OCI-LY1 (cell line): ENCODE measurements at regions not wholly inside any gene's neighbourhood (a gene's known extent, or its start where the extent isn't known, plus 50 kb on each side); places are given as distances from the start of the nearest gene placed in this dataset.

Experiments used
- H2AFZ ChIP-seq: fragments of 200-600 bp; sonication (generic), shearing (Covaris generic); 2 replicates; pipeline ENCODE4 v1.6.0; 2014; ENCODE audit warnings: antibody characterized with exemption, mild to moderate bottlenecking, low read length
- H3F3A ChIP-seq: fragments of 200-600 bp; sonication (generic), shearing (Covaris generic); 2 replicates; pipeline ENCODE4 v1.6.0; 2014; ENCODE audit warnings: mild to moderate bottlenecking, antibody characterized with exemption, low read length, moderate library complexity; ENCODE audit not compliant: insufficient read depth
- H3K27ac ChIP-seq: fragments of 200-600 bp; sonication (generic); 2 replicates; pipeline ENCODE4 v1.5.1; 2014; ENCODE audit warnings: low read length, mixed run types, mild to moderate bottlenecking, low read depth; ENCODE audit not compliant: poor library complexity, severe bottlenecking
- H3K27me3 ChIP-seq: fragments of 200-600 bp; sonication (generic); 2 replicates; pipeline ENCODE4 v1.6.0; 2014; ENCODE audit warnings: antibody characterized with exemption, mild to moderate bottlenecking, low read length, moderate library complexity; ENCODE audit not compliant: insufficient read depth
- H3K36me3 ChIP-seq: fragments of 200-600 bp; sonication (generic); 2 replicates; pipeline ENCODE4 v1.6.1; 2014; ENCODE audit warnings: mild to moderate bottlenecking, antibody characterized with exemption, low read length, moderate library complexity, mixed read lengths; ENCODE audit not compliant: insufficient read depth
- H3K4me1 ChIP-seq: fragments of 200-600 bp; sonication (generic); 2 replicates; pipeline ENCODE4 v1.5.1; 2014; ENCODE audit warnings: mild to moderate bottlenecking, low read length, moderate library complexity; ENCODE audit not compliant: insufficient read depth, severe bottlenecking
- H3K4me2 ChIP-seq: fragments of 200-600 bp; sonication (generic), shearing (Covaris generic); 2 replicates; pipeline ENCODE4 v1.6.1; 2014; ENCODE audit warnings: low read length
- H3K4me3 ChIP-seq: fragments of 200-600 bp; sonication (generic); 2 replicates; pipeline ENCODE4 v1.5.1; 2014; ENCODE audit warnings: low read length, low read depth, mild to moderate bottlenecking, mixed read lengths; ENCODE audit not compliant: poor library complexity, severe bottlenecking
- H3K79me2 ChIP-seq: fragments of 200-600 bp; shearing (Covaris generic); 2 replicates; pipeline ENCODE4 v1.6.1; 2016; ENCODE audit warnings: mixed run types, low read length, mixed read lengths; ENCODE audit not compliant: insufficient read depth
- H3K9ac ChIP-seq: fragments of 200-600 bp; sonication (generic), shearing (Covaris generic); 2 replicates; pipeline ENCODE4 v1.6.1; 2014; ENCODE audit warnings: mild to moderate bottlenecking, low read length, mixed read lengths
- H3K9me2 ChIP-seq: fragments of 200-600 bp; sonication (generic), shearing (Covaris generic); 2 replicates; pipeline ENCODE4 v1.6.1; 2014; ENCODE audit warnings: low read depth, mild to moderate bottlenecking, low read length, mixed read lengths
- H3K9me3 ChIP-seq: fragments of 200-600 bp; shearing (Covaris generic); 2 replicates; pipeline ENCODE4 v1.6.1; 2014; ENCODE audit warnings: low read length, mixed read lengths
- H4K20me1 ChIP-seq: fragments of 200-600 bp; sonication (generic), shearing (Covaris generic); 2 replicates; pipeline ENCODE4 v1.6.0; 2016; ENCODE audit warnings: mild to moderate bottlenecking, low read length; ENCODE audit not compliant: insufficient read depth
- CTCF ChIP-seq: fragments of 200-600 bp; sonication (generic), shearing (Covaris generic); IDR thresholded peaks from 2 replicates; pipeline ENCODE4 v1.5.1; 2017; ENCODE audit warnings: mild to moderate bottlenecking, antibody characterized with exemption, low read length, moderate library complexity, mixed read lengths
- EZH2 ChIP-seq: fragments of 200-600 bp; sonication (generic), shearing (Covaris generic); IDR thresholded peaks from 2 replicates; pipeline ENCODE4 v1.8.0; 2017; ENCODE audit warnings: borderline replicate concordance, mixed run types, mild to moderate bottlenecking, antibody characterized with exemption, low read length, moderate library complexity, mixed read lengths

GRCh38 chr19:28324275-28325060 lies 888.5 kb downstream of the UQCRFS1 start:
- no peak overlapping the region for H3K9ac ChIP-seq
- peaks cover 9% of the 10 kb centered on the region for H3K4me1 ChIP-seq
- no peaks in the 10 kb centered on the region for H3K9me2 ChIP-seq
- no peak overlapping the region for H3K4me2 ChIP-seq
- H4K20me1 ChIP-seq = no peaks in the 10 kb centered on the region
- no peak overlapping the region for H2AFZ ChIP-seq
- no peak overlapping the region for H3K27ac ChIP-seq
- no peaks in the 10 kb centered on the region for H3K27me3 ChIP-seq
- no peaks in the 10 kb centered on the region for H3F3A ChIP-seq
- no peak for TF ChIP-seq CTCF
- no peak for TF ChIP-seq EZH2
- no peaks in the 10 kb centered on the region for H3K79me2 ChIP-seq
- H3K9me3 ChIP-seq = no peaks in the 10 kb centered on the region
- H3K4me3 ChIP-seq = no peak overlapping the region
- H3K36me3 ChIP-seq = no peaks in the 10 kb centered on the region

GRCh38 chr19:28322945-28323344 lies 890.0 kb downstream of the UQCRFS1 start:
- H3K9me3 ChIP-seq = no peaks in the 10 kb centered on the region
- TF ChIP-seq EZH2 (no peak), CTCF (no peak)
- H3K9ac ChIP-seq = no peak overlapping the region
- no peaks in the 10 kb centered on the region for H4K20me1 ChIP-seq
- H3K4me1 ChIP-seq = peaks cover 9% of the 10 kb centered on the region
- no peak overlapping the region for H3K27ac ChIP-seq
- no peaks in the 10 kb centered on the region for H3K27me3 ChIP-seq
- no peaks in the 10 kb centered on the region for H3K79me2 ChIP-seq
- no peaks in the 10 kb centered on the region for H3F3A ChIP-seq
- H3K4me2 ChIP-seq = no peak overlapping the region
- H3K36me3 ChIP-seq = no peaks in the 10 kb centered on the region
- H3K4me3 ChIP-seq = no peak overlapping the region
- H3K9me2 ChIP-seq = no peaks in the 10 kb centered on the region
- no peak overlapping the region for H2AFZ ChIP-seq

- no peak overlapping the region for H3K27ac ChIP-seq
- no peaks in the 10 kb centered on the region for H3K79me2 ChIP-seq
- H2AFZ ChIP-seq = no peak overlapping the region
- H4K20me1 ChIP-seq = no peaks in the 10 kb centered on the region
- no peak overlapping the region for H3K4me3 ChIP-seq
- peaks cover 9% of the 10 kb centered on the region for H3K4me1 ChIP-seq
- H3K36me3 ChIP-seq = no peaks in the 10 kb centered on the region
- no peaks in the 10 kb centered on the region for H3K27me3 ChIP-seq
- H3K9ac ChIP-seq = no peak overlapping the region
- no peaks in the 10 kb centered on the region for H3K9me2 ChIP-seq
- no peak overlapping the region for H3K4me2 ChIP-seq
- TF ChIP-seq EZH2 (no peak), CTCF (no peak)
- H3F3A ChIP-seq = no peaks in the 10 kb centered on the region
- no peaks in the 10 kb centered on the region for H3K9me3 ChIP-seq
Observed at GRCh38 chr19:28322491-28322890, 890.5 kb downstream of the UQCRFS1 start.
